ENCODE measurements at regions not wholly inside any gene's neighbourhood (a gene's known extent, or its start where the extent isn't known, plus 50 kb on each side); places are given as distances from the start of the nearest gene placed in this dataset.

DNA sequence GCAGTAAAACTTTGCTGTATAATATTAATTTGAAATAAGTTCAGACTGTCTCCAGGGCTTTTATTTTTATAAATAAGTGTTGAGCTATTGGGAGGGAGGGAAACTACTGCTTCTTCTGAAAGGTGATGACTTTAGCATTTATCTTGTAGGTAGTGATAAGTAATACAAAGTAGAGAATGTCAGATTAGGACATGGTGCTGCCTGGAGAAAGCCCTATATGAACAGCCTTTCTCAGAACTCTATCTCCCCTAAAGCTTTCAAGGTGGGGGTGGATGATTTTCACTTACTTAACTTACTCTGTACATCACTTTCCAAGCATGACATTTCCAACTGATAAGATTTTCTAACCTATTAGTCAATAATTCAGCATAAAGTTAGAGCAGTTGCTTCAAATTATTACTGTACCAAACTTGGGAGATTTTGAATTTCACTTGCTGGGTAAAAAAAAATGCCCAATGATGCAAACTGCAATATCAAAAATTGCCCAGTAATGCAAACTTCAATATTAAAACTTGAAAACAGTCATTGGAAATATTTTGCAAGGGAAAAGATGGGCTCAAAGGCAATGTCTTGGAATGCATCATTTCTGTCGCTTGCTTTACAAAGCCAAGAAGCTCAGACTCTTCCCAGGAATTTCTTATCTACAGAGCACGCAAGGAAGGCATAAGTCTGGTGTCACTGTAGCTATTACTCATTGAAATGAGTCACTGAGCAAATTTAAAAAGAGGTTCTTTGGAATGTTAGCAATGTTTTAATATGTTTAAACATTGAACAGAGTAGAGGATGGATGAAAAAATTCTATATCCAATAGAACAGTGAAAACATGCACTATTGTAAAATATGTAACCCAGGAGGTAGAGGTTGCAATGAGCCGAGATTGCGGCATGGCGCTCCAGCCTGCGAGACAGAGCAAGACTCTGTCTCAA, 569.5 kb downstream of the PSAT1 start:
- peak; percentile 98 for DNase-seq (ENCODE audit: low read depth)

DNA sequence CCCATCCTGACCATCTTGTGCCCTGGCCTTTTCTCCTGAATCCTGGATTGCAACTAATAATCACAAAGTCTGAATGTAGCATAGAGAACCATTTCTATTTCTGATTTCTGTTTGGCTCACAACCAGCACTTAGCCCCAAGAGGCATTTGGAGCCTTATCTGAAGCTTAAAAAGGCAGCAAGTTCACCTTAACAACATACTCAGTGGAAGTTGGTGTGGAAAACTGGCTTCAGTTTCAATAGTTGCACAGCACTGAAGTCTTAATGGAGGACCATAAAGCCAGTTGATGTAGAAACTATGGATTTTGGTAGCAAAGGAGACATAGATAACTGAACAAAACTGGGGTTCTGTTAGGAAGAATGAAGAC, 574.1 kb downstream of the PSAT1 start:
- no peak for DNase-seq (ENCODE audit: low read depth)

DNA sequence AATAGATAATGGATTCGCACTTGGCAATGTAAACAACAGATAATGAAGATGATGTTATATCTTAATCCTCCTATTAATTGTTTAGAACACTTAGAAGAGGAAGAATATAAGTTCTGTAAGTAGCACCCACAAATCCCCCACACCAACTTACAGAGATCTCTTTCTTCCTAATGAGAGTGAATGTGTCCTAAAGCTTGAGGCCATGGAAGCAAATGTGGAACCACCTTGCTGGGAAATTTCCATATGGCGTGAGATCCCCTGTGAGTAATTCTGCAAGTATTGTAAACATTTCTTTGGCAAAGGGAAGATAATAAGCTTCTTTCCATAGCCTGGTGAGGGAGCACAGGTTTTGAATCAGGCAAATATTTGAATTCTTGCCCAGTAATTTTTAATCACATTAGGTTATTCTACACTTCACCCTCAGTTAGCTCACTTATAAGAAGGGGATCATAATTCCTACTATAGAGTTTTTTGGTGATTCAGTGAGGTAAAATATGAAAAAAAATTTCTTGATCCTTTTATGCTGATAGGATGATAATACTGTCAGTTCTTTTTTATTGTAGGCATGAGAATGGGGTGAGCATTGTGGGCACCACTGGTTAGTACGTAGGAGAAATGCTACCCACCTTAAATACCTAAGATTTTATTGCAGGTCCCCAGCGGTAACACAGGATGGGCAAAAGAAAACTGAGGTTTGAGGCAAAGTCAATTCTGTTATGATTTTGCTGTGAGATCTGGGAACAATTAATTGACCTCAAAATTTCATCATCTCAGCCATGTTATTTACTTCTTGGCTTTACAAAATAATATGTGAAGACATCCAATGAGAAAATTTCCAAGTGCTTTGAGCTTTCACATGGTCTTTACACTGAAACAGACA, 574.8 kb downstream of the PSAT1 start:
- DNase-seq (ENCODE audit: low read depth): peak; percentile 99

DNA sequence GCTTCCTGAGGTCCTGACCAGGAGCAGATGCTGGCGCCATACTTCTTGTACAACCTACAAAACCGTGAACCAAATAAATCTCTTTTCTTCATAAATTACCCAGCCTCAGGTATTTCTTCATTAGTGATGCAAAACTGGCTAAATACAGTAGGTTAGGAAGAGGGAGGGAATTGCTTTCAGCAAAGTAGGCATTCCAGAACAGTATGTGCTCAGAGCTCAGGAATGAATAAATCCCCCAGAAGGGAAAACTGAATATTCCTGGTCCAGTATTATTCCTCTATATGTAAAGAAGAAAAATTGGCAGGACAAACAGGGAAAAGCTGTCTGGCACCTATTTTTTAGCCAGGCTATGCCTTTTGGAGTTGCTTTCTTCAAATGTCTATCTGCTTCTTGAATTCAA, 577.1 kb downstream of the PSAT1 start:
- peak; percentile 20 for DNase-seq (ENCODE audit: low read depth)

DNA sequence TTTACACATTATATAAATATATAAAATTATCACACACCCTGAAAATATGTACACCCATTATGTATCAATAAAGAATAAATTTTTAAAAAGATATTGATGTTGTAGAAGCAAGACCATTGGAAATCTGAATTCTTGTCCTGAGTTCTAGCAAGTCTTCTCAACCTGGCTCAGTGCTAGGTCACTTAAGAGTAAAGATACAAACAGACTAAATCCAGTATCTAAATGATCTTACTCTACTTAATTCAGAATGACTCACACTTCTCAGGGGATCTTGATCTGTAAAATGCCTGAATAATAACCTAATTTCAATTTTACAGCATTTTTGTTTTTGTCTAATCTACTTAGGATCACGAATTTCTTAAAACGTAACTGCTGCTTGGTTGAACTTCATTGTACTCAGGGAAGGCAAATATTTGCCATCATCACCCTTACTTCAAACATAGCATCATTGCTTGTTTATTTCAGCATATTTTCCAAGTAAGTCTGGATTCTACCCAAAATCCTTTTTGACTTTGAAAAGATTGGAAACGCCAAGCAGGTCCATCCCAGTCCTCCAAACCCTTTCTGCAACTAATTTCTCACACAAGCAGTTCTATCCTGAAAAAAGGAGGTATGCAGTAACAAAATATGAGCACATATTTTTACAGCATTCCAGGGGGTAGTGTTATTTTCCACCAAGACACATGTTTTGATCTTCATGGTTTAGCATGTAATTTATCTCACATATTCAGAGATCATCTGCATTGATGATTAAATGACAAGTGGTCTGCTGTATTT, 582.6 kb downstream of the PSAT1 start:
- peak; percentile 15 for DNase-seq (ENCODE audit: low read depth)

DNA sequence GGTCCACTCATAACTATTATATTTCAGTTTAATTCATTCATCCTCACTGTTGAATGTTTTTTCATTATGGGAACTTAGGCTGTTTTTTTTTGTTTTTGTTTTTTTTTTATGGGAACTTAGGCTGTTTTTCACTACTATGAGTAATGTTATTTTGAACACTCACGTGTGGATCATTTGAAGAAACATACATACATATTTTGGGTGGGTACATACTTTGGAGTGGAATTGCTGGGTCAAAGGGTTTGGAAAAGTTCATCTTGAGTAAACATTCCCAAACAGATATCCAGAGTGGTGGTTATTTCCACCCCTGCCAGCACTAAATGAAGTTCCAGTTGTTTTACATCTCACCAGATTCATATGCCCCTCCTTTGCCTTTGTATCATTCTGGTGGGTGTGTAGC, 584.4 kb downstream of the PSAT1 start:
- DNase-seq (ENCODE audit: low read depth): no peak

DNA sequence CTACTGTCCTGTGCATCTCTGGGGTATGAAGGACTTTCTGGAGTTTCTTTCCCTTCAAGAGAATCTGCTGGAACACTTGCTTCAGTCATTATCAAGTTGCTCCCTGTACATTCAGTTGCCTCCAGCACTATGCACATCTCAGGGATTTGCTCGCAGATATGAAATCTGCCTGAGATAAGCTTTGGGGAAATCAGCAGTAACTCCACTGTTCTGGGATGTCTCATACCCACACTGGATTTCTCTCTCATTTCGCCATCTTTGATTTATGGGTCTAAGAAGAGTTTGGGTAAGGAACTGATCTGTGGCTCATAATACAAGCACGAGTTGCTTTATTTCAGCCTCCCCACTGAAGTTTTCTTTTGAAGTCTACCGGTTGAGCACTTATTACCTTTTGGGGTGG, 585.6 kb downstream of the PSAT1 start:
- DNase-seq (ENCODE audit: low read depth): no peak

DNA sequence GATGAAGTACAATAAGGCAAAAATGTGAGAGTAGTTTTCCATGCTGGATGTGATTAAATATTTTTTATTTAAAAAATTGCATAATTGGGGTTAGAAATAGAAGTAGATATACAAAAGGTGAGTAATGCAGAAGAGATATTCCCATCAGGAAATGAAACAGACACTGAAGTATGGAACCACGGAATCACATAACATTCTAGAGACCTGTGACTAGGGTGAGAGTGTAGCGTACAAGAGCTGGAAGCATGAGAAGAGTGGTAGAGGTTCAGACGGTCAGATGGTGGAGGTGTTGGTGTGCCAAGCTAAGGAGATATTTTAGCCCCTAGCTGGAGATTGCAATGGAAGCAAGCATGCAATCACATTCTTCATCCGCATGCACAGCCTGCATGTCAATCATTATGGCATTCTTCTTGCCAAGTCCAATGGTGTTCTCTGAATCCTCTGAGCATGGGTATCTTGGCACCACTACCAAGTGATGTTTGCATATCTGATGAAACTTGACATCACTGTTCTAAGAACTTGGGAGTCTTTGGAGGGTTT, 587.8 kb downstream of the PSAT1 start:
- peak; percentile 28 for DNase-seq (ENCODE audit: low read depth)

DNA sequence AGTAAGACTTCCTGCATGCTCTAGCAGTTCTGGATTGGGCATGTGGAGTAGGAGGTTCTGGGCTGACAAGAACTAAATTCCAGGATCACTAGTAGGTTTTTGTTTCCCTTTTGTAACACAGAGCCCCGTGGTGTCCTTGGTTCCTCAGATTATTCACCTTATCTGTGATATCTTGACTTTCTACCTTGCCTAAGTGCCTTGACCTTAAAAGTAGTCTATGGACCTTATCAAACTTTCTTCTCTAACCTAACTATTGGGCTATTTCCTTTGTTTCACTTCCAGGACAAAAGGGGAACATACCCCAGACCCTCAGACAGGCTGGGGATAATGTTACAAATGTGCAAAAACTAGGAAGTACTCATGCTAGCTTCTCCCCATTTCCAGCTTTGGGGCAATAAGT, 595.3 kb downstream of the PSAT1 start:
- DNase-seq (ENCODE audit: low read depth): no peak

DNA sequence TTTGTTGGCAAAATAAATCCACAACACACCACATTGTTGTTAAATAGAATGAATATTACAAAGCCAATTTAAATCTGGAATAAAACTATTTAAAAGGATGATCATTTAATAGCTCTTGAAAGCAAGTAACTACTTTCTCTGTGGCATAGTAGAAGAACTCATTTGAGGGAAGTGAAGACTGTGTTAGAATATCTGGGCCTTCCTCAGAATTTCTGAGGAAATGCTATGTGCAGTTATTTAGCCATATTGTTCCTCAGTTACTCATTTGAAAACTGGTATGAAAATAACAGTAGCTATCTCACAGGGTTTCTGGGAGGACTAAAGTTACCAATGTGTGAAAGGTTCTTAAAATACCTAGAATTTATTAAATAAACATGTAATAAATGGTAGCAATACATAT, 595.8 kb downstream of the PSAT1 start:
- no peak for DNase-seq (ENCODE audit: low read depth)

DNA sequence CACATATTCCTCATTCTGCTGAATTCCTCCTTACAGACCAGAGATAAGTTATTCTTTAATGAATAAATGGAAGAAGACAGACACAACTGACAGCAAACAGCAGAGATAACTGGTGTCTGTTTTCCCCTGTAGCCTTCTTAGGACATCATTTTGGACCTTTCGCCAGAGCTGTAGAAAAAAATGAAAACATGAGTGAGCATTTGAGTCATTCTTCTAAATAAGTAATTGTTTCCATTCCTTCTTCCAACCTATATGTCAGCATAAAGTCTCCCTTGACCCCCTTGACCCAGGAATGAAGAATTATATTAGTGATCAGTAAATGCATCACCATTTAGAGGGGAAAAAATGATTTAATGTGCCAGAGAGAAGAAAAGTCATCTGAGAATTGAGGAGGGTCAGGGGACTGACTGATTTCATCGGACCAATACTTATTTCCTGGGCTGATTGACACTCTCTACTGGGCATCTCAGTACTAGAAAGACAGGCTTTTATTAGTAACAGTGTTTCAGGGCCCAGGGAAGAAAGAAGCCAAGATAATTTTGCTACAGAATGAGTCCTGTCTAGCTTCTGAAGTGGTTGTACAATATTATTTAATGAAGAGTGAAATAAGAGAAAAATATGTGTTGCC, 597.0 kb downstream of the PSAT1 start:
- DNase-seq (ENCODE audit: low read depth): peak; percentile 13

DNA sequence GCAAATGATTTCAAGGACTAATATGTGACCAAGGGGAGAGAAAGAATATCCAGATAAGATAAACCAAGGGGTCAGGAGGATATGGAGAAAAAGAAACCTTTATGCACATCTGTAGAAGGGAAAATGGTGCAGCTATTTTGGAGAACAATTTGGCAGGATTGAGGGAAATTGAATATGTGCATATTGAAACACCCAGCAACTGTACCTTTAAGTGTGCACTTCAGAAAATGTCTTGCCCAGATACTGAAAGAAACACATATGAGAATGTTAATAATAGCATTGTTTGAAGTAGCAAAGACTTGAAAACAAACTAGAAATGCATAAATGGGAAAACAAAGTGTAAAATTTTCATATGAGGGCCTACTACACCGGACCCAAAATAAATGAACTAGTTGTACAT, 599.6 kb downstream of the PSAT1 start:
- no peak for DNase-seq (ENCODE audit: low read depth)

DNA sequence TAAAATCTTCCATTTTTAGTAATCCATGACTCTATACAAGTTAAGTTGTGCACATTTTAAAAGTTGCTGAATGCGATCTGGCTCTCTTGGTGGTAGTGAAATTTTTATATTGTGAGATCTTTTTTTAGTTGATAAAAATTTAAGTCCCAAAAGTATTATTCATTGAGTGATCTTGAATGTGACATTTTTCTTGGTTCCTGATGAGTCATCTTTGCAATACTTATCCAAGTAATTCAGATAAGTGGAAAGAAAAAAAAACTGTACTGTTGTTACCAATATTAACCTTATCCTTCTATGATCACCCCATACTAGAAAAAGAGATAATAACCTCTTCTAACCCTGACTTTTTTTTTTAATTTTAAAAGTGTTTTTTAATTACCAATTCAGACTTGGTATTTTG, 601.3 kb downstream of the PSAT1 start:
- DNase-seq (ENCODE audit: low read depth): peak; percentile 33

DNA sequence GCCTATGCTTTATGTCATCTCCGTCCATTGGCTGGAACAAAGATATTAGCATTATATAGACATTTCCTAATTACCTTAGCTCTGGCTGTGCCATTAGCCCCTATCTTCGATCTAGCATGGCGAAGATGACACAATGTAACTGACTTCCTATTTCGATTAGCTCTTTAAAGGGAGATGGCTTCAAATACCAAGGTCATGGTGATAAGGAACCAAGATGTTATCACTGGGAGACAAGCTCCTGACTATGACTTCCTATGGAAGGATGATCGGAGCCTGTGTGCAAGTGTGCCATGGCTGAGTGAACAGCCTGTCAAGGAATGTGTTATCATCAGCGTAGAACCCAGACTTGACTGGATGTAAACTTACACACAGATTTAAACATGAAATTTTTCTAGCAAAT, 602.1 kb downstream of the PSAT1 start:
- DNase-seq (ENCODE audit: low read depth): no peak

DNA sequence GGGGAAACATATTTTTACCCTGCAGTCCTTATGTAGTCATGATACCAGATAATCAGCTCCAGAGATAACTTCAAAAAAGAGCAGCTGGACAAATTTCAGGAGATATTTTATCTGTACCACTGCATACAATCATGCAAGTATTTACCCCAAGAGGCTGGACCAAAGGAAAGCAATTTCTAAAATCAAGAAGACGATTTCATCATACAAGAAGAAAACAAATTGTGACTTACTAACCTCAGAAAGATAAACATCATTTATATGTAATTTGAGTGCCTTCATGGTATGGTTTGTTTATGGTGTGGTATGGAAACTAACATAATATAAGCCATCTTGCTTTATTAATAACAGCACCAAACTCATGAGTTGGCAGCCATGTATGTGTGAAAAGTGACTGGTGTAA, 603.6 kb downstream of the PSAT1 start:
- DNase-seq (ENCODE audit: low read depth): peak; percentile 9

DNA sequence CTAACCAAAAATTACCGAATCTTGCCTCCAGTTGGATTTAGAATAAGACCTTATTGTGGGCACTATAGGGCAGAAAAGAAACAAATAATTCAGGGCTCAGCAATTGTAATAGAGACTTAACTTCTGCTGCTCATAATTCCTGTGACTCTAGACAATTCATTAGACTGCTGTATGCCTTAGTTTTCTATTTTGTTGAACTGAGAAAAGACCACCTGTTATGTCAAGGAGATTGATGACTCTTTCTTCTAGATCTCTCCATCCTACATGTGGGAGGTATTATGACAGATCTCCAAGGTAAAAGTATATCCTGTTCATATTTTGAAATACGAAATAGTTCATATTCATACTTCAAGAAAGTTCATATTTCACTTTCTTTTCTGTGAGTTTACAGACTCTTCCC, 605.1 kb downstream of the PSAT1 start:
- no peak for DNase-seq (ENCODE audit: low read depth)

DNA sequence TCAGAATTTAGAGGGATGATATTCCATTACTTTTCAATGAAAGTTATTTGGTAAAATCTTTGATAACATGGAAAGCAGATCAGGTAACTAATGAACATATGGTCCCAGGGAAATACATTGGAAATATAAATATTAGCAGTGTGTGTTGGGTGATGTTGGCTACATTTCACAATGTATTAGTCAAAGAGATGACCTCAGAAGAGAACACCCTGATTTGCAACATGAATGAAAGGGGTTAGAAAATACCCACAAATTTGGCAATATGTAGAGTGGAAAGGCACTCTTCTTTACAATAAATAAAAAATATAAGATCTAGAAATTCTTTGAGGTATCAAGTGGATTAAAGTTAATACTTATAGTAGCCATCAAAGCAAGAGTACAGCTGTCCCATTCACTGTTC, 606.7 kb downstream of the PSAT1 start:
- peak; percentile 45 for DNase-seq (ENCODE audit: low read depth)

DNA sequence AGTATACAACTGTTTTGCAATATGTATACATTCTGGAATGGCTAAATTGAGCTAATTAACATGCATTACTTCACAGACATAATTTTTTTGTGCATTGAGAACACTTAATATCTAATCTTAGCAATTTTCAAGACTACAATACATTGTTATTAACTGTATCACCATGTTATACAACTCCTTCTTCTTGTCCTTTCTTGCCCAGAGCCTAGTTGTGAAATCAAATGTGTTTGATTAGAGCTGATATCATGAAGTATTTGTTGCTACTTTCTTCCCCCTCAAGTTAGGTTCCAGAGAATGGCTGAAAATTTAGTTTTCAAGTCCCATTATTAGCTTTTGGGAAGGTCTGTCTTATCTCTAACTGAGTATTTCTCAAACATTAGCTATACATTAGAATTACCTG, 607.8 kb downstream of the PSAT1 start:
- DNase-seq (ENCODE audit: low read depth): no peak

DNA sequence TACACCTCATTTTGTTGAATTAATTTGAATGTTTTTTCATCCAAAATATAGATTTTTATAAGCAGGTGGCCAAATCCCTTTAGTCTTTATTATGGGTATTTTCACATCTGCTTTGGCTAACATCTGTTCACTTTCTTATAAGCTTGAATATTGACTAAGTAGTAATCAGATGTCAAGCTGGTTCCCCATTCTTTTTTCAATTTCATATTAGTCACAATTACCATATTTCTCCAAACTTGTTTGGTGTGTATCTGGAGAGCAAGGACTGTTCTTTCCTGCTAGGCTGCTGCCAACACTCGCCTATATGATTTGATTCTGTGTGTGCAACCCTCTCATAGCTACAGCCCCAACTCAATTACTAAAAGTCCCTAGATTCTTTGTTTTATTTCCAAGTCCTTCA, 608.5 kb downstream of the PSAT1 start:
- DNase-seq (ENCODE audit: low read depth): no peak

DNA sequence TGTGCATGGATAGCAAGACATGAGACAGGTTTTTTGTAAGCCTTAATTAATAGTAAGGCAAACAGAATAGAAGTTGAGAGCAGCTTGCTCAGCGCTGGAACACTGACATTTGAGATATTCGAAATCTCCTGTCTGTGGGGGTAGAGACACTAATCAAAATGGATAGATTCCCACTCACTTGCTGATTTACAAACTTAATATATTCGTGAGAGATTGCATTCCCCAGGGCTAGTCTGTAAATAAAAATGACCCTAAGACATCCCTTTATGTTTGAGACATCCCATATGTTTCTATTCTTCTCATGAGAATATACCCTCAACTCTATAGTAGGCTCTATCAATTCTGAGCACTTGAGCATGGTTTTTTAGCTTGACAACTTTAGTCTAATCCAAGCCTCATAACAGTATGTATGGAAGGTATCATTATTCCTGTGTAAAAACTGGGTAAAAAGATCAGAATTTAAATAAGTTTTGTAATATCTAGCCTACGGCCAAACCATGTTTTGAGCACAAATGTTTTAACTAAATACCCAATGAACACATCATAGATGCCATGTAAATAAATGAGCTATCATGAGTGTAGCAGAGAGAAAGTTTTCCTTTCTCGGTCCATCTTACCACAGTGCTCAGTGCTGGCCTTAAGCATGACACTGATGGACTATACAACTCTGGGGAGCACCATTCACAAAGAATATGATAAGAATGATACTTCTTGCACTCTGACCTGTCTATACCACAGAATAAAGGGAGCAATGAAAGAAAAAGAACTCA, 609.2 kb downstream of the PSAT1 start:
- DNase-seq (ENCODE audit: low read depth): peak; percentile 19

DNA sequence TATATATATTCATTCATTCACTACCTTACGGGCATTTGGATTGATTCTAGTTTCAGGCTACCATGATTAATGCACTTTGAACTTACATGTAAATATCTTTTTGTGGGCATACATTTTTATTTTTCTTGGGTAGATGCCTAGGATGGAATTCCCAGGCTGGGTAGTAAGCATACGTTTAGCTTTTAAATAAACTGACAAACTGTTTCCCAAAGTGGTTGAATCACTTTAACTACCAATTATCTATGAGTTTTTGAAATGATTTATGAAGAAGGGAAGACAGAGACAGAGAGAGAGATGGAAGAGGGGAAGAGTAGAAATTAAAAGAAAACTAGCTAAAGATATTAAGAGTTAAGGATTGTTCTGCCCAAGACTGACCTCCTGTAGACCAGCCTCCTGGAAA, 612.6 kb downstream of the PSAT1 start:
- peak; percentile 53 for DNase-seq (ENCODE audit: low read depth)
